HEK293T (cell line): ENCODE measurements at regions not wholly inside any gene's neighbourhood (a gene's known extent, or its start where the extent isn't known, plus 50 kb on each side); places are given as distances from the start of the nearest gene placed in this dataset.

Experiments
- ARNT ChIP-seq: fragments of 450-650 bp; IDR thresholded peaks from 2 replicates; pipeline ENCODE4 v1.6.1; 2017; ENCODE audit warnings: mild to moderate bottlenecking
- BHLHE40 ChIP-seq: fragments of 450-650 bp; IDR thresholded peaks from 2 replicates; pipeline ENCODE4 v1.6.1; 2016; ENCODE audit warnings: mild to moderate bottlenecking, moderate library complexity, borderline replicate concordance
- CTBP1 ChIP-seq: fragments of 450-650 bp; IDR thresholded peaks from 2 replicates; pipeline ENCODE4 v1.6.1; 2016; ENCODE audit warnings: borderline replicate concordance
- ELF4 ChIP-seq: fragments of 450-650 bp; IDR thresholded peaks from 2 replicates; pipeline ENCODE4 v1.6.1; 2017; ENCODE audit warnings: antibody characterized with exemption
- FOXK2 ChIP-seq: fragments of 450-650 bp; IDR thresholded peaks from 2 replicates; pipeline ENCODE4 v1.6.1; 2016; ENCODE audit warnings: mild to moderate bottlenecking
- FOXM1 ChIP-seq: fragments of 450-650 bp; IDR thresholded peaks from 2 replicates; pipeline ENCODE4 v1.6.1; 2017; ENCODE audit warnings: mild to moderate bottlenecking, borderline replicate concordance
- HDGF ChIP-seq: fragments of 450-650 bp; IDR thresholded peaks from 2 replicates; pipeline ENCODE4 v1.6.1; 2017; ENCODE audit warnings: antibody characterized with exemption, borderline replicate concordance
- NFRKB ChIP-seq: fragments of 450-650 bp; IDR thresholded peaks from 2 replicates; pipeline ENCODE4 v1.6.1; 2016; ENCODE audit warnings: mild to moderate bottlenecking, moderate library complexity
- PKNOX1 ChIP-seq: fragments of 450-650 bp; IDR thresholded peaks from 2 replicates; pipeline ENCODE4 v1.6.1; 2016
- SP1 ChIP-seq: fragments of 450-650 bp; IDR thresholded peaks from 2 replicates; pipeline ENCODE4 v1.6.1; 2017
- TARDBP ChIP-seq: fragments of 450-650 bp; IDR thresholded peaks from 2 replicates; pipeline ENCODE4 v1.6.1; 2016
- ZNF384 ChIP-seq: fragments of 450-650 bp; IDR thresholded peaks from 2 replicates; pipeline ENCODE4 v1.6.1; 2016

- TF ChIP-seq BHLHE40 (no peak), PKNOX1 (no peak), FOXM1 (no peak), NFRKB (no peak), TARDBP (no peak), HDGF (no peak), SP1 (no peak), ZNF384 (no peak), ELF4 (no peak), ARNT (no peak), FOXK2 (no peak), CTBP1 (no peak)
These were observed 1532.4 kb upstream of the TENM3 start for GRCh38 chr4:180710628-180711337.
